ENCODE measurements at regions not wholly inside any gene's neighbourhood (a gene's known extent, or its start where the extent isn't known, plus 50 kb on each side); places are given as distances from the start of the nearest gene placed in this dataset.

- no peak for DNase-seq
Measured at GRCh38 chr12:128052777-128053176, 214.2 kb upstream of the TMEM132C start.

GRCh38 chr12:128055567-128055966, 211.4 kb upstream of the TMEM132C start:
- no peak for DNase-seq

GRCh38 chr12:128056136-128056801, 210.7 kb upstream of the TMEM132C start:
- no peak for DNase-seq

- no peak for DNase-seq
Measured at GRCh38 chr12:128057586-128057985, 209.4 kb upstream of the TMEM132C start.

- no peak for DNase-seq
Measured at GRCh38 chr12:128059621-128060370, 207.2 kb upstream of the TMEM132C start.

- DNase-seq: no peak
Measured at GRCh38 chr12:128068211-128068610, 198.8 kb upstream of the TMEM132C start.

GRCh38 chr12:128069359-128069997, 197.5 kb upstream of the TMEM132C start:
- peak; percentile 22 for DNase-seq

- no peak for DNase-seq
Measured at GRCh38 chr12:128073937-128074336, 193.0 kb upstream of the TMEM132C start.

GRCh38 chr12:128075332-128075731, 191.6 kb upstream of the TMEM132C start:
- DNase-seq: no peak

- no peak for DNase-seq
Measured at GRCh38 chr12:128076188-128076587, 190.8 kb upstream of the TMEM132C start.

- no peak for DNase-seq
Measured at GRCh38 chr12:128077211-128077916, 189.6 kb upstream of the TMEM132C start.

GRCh38 chr12:128077917-128078298, 189.1 kb upstream of the TMEM132C start:
- no peak for DNase-seq

- DNase-seq: no peak
Measured at GRCh38 chr12:128078301-128078971, 188.5 kb upstream of the TMEM132C start.

GRCh38 chr12:128079446-128079845, 187.5 kb upstream of the TMEM132C start:
- DNase-seq: no peak

- DNase-seq: no peak
Measured at GRCh38 chr12:128083132-128083729, 183.7 kb upstream of the TMEM132C start.

GRCh38 chr12:128088926-128089325, 178.0 kb upstream of the TMEM132C start:
- DNase-seq: no peak

GRCh38 chr12:128089961-128090360, 177.0 kb upstream of the TMEM132C start:
- DNase-seq: no peak

- DNase-seq: no peak
Measured at GRCh38 chr12:128091101-128091720, 175.8 kb upstream of the TMEM132C start.

- no peak for DNase-seq
Measured at GRCh38 chr12:128091951-128092382, 175.0 kb upstream of the TMEM132C start.

- DNase-seq: no peak
Measured at GRCh38 chr12:128098730-128099129, 168.2 kb upstream of the TMEM132C start.

- DNase-seq: no peak
Measured at GRCh38 chr12:128103152-128103551, 163.8 kb upstream of the TMEM132C start.

GRCh38 chr12:128109236-128109635, 157.7 kb upstream of the TMEM132C start:
- DNase-seq: no peak
